Activated CD8-positive, alpha-beta memory T cell treated with anti-CD3 and anti-CD28 coated beads, Interleukin-2, amount 50 U/mL, for 48 hours (primary cell): ENCODE measurements at regions not wholly inside any gene's neighbourhood (a gene's known extent, or its start where the extent isn't known, plus 50 kb on each side); places are given as distances from the start of the nearest gene placed in this dataset.

Source experiments
- DNase-seq: peaks from one replicate; pipeline ENCODE4 v3.0.0-alpha.2; 2020

- DNase-seq, result no peak
Measured at GRCh38 chr4:23741681-23742191, 148.1 kb downstream of the PPARGC1A start.

- DNase-seq, result no peak
Measured at GRCh38 chr4:23737571-23737970, 152.3 kb downstream of the PPARGC1A start.

- DNase-seq, result no peak
Measured at GRCh38 chr4:23736466-23736865, 153.4 kb downstream of the PPARGC1A start.

- DNase-seq, result no peak
Measured at GRCh38 chr4:23734000-23734399, 155.8 kb downstream of the PPARGC1A start.

- DNase-seq, result no peak
Measured at GRCh38 chr4:23733476-23733875, 156.4 kb downstream of the PPARGC1A start.

GRCh38 chr4:23730998-23731397 is 158.8 kb downstream of the PPARGC1A start:
- no peak for DNase-seq

GRCh38 chr4:23728971-23729370 is 160.9 kb downstream of the PPARGC1A start:
- DNase-seq, result no peak

- no peak for DNase-seq
Measured at GRCh38 chr4:23728393-23728792, 161.5 kb downstream of the PPARGC1A start.

- no peak for DNase-seq
Measured at GRCh38 chr4:23720556-23720955, 169.3 kb downstream of the PPARGC1A start.

GRCh38 chr4:23718435-23718834 is 171.4 kb downstream of the PPARGC1A start:
- DNase-seq, result no peak

- DNase-seq, result no peak
Measured at GRCh38 chr4:23717528-23718248, 172.2 kb downstream of the PPARGC1A start.

- DNase-seq, result no peak
Measured at GRCh38 chr4:23710298-23710697, 179.5 kb downstream of the PPARGC1A start.

GRCh38 chr4:23707652-23708026 is 182.2 kb downstream of the PPARGC1A start:
- DNase-seq, result no peak

- DNase-seq, result no peak
Measured at GRCh38 chr4:23706972-23707651, 182.7 kb downstream of the PPARGC1A start.

- DNase-seq, result no peak
Measured at GRCh38 chr4:23700197-23700596, 189.7 kb downstream of the PPARGC1A start.

GRCh38 chr4:23697722-23698121 is 192.1 kb downstream of the PPARGC1A start:
- DNase-seq, result no peak

GRCh38 chr4:23697001-23697528 is 192.8 kb downstream of the PPARGC1A start:
- no peak for DNase-seq

GRCh38 chr4:23686169-23686897 is 203.5 kb downstream of the PPARGC1A start:
- no peak for DNase-seq

- no peak for DNase-seq
Measured at GRCh38 chr4:23685471-23685870, 204.4 kb downstream of the PPARGC1A start.

GRCh38 chr4:23680671-23681518 is 209.0 kb downstream of the PPARGC1A start:
- no peak for DNase-seq

- no peak for DNase-seq
Measured at GRCh38 chr4:23674694-23675093, 215.2 kb downstream of the PPARGC1A start.

GRCh38 chr4:23667659-23668058 is 222.2 kb downstream of the PPARGC1A start:
- no peak for DNase-seq

GRCh38 chr4:23660865-23661264 is 229.0 kb downstream of the PPARGC1A start:
- no peak for DNase-seq
